ENCODE measurements at regions not wholly inside any gene's neighbourhood (a gene's known extent, or its start where the extent isn't known, plus 50 kb on each side); places are given as distances from the start of the nearest gene placed in this dataset.
"Not testable (repeated sequence)": the region's sequence is repeated elsewhere in the genome, so short reads cannot be mapped to it uniquely, and the experiment has no call there.

GRCh38 chr5:174792265-174792664 is 67.9 kb downstream of the MSX2 start:
- not testable (repeated sequence) for TF ChIP-seq CTCF, POLR2A (IDR thresholded peaks at IDR 0.05)

All from heart left ventricle (tissue), 13 donors.